ENCODE measurements at regions not wholly inside any gene's neighbourhood (a gene's known extent, or its start where the extent isn't known, plus 50 kb on each side); places are given as distances from the start of the nearest gene placed in this dataset.

DNA sequence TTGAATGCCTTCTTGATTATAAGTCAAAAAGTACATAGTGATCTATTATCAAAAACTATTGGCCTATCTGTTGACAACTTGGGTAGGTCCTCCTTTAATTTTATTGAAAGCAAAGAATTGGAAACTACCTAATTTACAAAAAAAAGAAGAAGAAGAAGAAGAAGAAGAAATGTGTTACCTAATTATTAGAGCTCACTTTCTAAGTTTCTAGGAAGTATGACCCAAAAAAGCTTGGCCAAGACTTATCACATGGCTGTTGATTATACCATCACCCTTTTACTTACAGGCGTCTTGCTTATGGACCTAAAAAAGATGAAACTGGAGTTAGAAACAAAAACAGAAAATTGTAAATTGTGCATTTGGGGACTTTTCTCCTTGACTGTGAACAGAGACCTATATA, 81.8 kb upstream of the PIK3CG start:
- TF ChIP-seq EZH2 (IDR thresholded peaks at IDR 0.05) (no peak), POLR2AphosphoS5 (IDR thresholded peaks at IDR 0.05; ENCODE audit: borderline replicate concordance, low read depth, low read length) (no peak)
